WERI-Rb-1 (cell line): ENCODE measurements at regions not wholly inside any gene's neighbourhood (a gene's known extent, or its start where the extent isn't known, plus 50 kb on each side); places are given as distances from the start of the nearest gene placed in this dataset.

Experiments
- DNase-seq: peaks from one replicate; pipeline ENCODE4 v3.0.0-alpha.2; 2020
- H3K27ac ChIP-seq: fragments of 250-450 bp; sonication (Bioruptor Pico); 2 replicates; pipeline ENCODE4 v1.5.1; 2020; ENCODE audit warnings: mild to moderate bottlenecking, moderate library complexity
- H3K27me3 ChIP-seq: fragments of 250-450 bp; sonication (Bioruptor Pico); 2 replicates; pipeline ENCODE4 v1.5.1; 2021; ENCODE audit warnings: mild to moderate bottlenecking, low read depth, moderate library complexity; ENCODE audit not compliant: insufficient read depth, severe bottlenecking
- H3K36me3 ChIP-seq: fragments of 250-450 bp; sonication (Bioruptor Pico); 2 replicates; pipeline ENCODE4 v1.5.1; 2020; ENCODE audit warnings: mild to moderate bottlenecking, moderate library complexity
- H3K4me3 ChIP-seq: 2 replicates; pipeline ENCODE4 v1.5.1; 2011; ENCODE audit warnings: low read depth, mild to moderate bottlenecking, control low read depth, low read length
- H3K9me3 ChIP-seq: fragments of 250-450 bp; sonication (Bioruptor Pico); 2 replicates; pipeline ENCODE4 v1.5.1; 2021; ENCODE audit warnings: mild to moderate bottlenecking, moderate library complexity; ENCODE audit not compliant: severe bottlenecking
- TF ChIP-seq, protein P1 (sequence below): IDR thresholded peaks from 2 replicates; pipeline ENCODE4 v1.5.1; 2011; ENCODE audit warnings: low read depth, mild to moderate bottlenecking, control low read depth, inconsistent platforms, low read length

DNA sequence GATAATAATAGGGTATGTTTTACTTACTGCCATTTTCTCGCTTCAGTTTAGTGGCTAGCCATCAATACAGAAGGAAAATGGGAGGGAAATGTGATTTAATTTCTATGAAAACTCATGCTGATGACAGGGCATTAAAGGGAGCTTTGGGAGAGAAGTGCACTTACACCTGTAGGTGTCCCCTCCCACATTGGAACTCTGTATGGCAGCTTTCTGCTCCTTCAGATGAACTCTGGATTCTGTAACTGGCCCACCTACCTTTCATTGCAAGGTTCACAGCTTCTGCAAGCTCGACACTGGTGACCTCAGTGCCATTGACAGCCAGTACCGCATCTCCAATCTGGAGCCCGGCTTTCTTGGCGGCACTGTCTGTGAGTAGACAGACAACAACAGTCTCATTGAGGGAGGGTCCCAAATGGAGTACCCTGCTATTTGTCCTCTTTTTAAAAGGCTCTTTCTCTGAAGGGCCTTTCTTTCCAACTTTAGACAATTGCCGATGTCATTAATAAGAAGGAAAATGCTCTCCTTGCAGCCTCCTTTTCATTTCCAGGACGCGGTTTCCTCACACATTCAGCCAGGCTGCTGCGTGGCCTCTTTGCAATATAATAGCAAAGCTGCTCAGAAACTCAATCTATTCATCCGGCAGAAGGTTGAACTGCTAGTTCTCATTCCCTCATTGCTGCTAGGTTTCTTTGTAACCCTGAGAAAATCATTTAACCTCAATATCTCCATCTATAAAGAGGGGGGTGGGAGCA, 63.6 kb downstream of the NUDT12 start:
- H3K36me3 ChIP-seq, result no peaks in the 10 kb centered on the region
- TF ChIP-seq, protein P1, sequence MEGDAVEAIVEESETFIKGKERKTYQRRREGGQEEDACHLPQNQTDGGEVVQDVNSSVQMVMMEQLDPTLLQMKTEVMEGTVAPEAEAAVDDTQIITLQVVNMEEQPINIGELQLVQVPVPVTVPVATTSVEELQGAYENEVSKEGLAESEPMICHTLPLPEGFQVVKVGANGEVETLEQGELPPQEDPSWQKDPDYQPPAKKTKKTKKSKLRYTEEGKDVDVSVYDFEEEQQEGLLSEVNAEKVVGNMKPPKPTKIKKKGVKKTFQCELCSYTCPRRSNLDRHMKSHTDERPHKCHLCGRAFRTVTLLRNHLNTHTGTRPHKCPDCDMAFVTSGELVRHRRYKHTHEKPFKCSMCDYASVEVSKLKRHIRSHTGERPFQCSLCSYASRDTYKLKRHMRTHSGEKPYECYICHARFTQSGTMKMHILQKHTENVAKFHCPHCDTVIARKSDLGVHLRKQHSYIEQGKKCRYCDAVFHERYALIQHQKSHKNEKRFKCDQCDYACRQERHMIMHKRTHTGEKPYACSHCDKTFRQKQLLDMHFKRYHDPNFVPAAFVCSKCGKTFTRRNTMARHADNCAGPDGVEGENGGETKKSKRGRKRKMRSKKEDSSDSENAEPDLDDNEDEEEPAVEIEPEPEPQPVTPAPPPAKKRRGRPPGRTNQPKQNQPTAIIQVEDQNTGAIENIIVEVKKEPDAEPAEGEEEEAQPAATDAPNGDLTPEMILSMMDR, result no peak
- H3K9me3 ChIP-seq, result no peaks in the 10 kb centered on the region
- no peak overlapping the region for H3K27ac ChIP-seq
- H3K4me3 ChIP-seq, result no peak overlapping the region
- DNase-seq, result no peak
- H3K27me3 ChIP-seq, result no peaks in the 10 kb centered on the region

DNA sequence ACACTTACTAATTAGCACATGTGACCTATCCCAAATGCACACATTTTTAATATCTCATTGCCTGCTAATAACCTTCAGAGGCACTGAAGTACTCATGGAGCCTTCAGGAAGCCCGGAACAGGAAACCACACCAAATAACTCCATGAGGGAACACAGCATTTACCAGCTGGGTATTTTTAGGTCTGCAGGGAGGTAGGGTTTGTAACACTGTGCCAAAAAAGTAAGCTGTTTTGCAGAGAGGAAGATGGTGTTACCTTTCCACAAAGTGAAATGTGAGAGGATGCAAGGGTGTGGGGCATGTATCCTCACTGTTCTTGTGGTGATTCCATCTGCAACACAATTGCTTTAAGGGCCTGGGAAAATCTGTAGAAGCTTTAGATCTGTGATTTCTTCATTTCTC, 64.4 kb downstream of the NUDT12 start:
- Histone ChIP-seq H3K9me3 (no peaks in the 10 kb centered on the region), H3K27me3 (no peaks in the 10 kb centered on the region), H3K36me3 (no peaks in the 10 kb centered on the region), H3K4me3 (no peak overlapping the region), H3K27ac (no peak overlapping the region)
- TF ChIP-seq, protein P1, result no peak
- no peak for DNase-seq

DNA sequence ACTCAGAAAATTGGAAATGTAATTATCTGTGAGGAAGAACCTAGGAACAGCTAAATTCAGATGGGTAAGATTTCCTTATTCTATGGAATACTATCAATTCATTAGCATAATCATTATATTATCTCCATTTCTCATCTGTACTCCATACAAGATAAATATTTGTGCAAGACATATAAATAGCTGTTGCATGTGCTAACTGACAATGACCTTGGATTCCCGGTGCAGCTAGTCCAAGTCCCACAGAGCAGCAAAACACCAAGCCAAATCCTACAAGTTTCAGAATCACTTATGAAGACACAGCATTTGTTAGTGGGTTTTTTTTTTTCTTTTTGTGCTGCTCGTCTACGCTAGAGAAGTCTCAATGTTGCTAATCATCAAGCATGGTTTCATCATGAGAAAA, 64.8 kb downstream of the NUDT12 start:
- H3K4me3 ChIP-seq, result no peak overlapping the region
- no peaks in the 10 kb centered on the region for H3K27me3 ChIP-seq
- TF ChIP-seq, protein P1, result no peak
- no peak for DNase-seq
- no peak overlapping the region for H3K27ac ChIP-seq
- no peaks in the 10 kb centered on the region for H3K36me3 ChIP-seq
- no peaks in the 10 kb centered on the region for H3K9me3 ChIP-seq

DNA sequence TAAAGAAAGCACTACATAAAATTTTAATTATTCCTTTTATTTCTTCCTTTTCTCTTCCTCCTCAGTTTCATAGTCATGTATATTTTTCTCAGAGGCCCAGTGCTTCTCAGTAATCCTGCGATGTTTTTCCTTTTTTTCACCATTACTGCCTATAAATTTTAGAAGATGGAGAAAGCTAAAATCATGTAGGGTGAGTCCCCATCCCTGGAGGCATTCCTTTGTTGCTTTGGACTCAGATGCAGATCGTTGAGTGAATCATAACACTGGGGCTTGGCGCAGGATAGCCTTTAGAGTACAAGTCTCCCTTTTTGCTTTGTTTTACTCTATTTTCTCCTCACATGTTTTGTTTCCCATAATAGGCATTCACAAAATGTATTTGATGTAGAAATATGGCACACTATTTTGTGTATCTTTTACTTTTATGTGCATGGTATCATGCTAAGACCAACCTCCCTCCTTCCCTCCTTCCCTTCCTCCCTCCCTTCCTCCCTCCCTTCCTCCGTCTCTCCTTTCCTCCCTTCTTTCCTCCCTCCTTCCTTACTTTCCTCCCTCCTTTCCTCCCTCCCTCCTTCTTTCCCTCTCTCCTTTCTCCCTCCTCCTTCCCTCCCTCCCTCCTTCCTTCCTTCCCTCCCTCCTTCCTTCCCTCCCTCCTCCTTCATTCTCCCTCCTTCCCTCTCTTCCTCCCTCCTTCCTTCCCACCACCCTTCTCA, 72.4 kb downstream of the NUDT12 start:
- Histone ChIP-seq H3K27ac (no peak overlapping the region), H3K4me3 (no peak overlapping the region)
- no peak for DNase-seq

DNA sequence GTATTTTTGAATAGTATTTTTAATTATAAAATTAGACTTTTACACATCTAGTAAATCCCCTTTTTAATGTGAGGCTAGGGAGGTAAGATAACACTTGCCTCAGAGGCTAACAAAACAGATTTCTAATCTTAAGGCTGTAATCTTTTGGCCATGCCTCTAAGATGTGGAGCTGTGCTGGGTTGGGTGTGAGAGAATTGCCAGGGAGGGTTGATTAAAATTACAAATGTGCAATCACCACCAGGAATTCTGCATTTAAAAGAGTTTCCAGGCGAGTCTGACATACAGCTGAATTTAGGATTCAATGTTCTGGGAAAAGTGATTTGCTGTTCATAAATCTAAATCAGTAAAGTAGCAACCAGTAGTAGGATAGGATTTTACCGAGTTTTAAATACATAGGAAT, 73.3 kb downstream of the NUDT12 start:
- no peak overlapping the region for H3K27ac ChIP-seq
- DNase-seq, result no peak
- no peaks in the 10 kb centered on the region for H3K36me3 ChIP-seq
- H3K4me3 ChIP-seq, result no peak overlapping the region
- H3K27me3 ChIP-seq, result no peaks in the 10 kb centered on the region
- TF ChIP-seq, protein P1, result no peak
- H3K9me3 ChIP-seq, result no peaks in the 10 kb centered on the region

More for the DNA sequence above, 72.4 kb downstream of the NUDT12 start:
- Histone ChIP-seq H3K27me3 (no peaks in the 10 kb centered on the region), H3K9me3 (no peaks in the 10 kb centered on the region), H3K36me3 (no peaks in the 10 kb centered on the region)
- TF ChIP-seq, protein P1, result no peak
